Stomach (tissue), 4 donors: ENCODE measurements at regions not wholly inside any gene's neighbourhood (a gene's known extent, or its start where the extent isn't known, plus 50 kb on each side); places are given as distances from the start of the nearest gene placed in this dataset.
"Not testable (repeated sequence)": the region's sequence is repeated elsewhere in the genome, so short reads cannot be mapped to it uniquely, and the experiment has no call there.

Experiments used
- EP300 ChIP-seq: sonication (generic); formaldehyde crosslinking; IDR thresholded peaks from one replicate; pipeline ENCODE4 v1.6.1; 2017; ENCODE audit warnings: antibody characterized with exemption
- POLR2AphosphoS5 ChIP-seq, 3 donors: sonication (generic); formaldehyde crosslinking; IDR thresholded peaks; one replicate each; pipeline ENCODE4 v1.6.1; 2016; ENCODE audit warnings: antibody characterized with exemption in 3 of 3
- TF ChIP-seq, protein P1 (sequence below), 7 experiments: fragments of 450-650 bp in 4 of 7; fragments of 200-600 bp in 3 of 7; sonication (generic) in 3 of 7; IDR thresholded peaks; one replicate each; pipeline ENCODE4 v1.5.1; 2016 to 2019; ENCODE audit warnings: antibody characterized with exemption in 7 of 7, control low read depth in 2 of 7, mild to moderate bottlenecking in 1 of 7

- TF ChIP-seq, protein P1, sequence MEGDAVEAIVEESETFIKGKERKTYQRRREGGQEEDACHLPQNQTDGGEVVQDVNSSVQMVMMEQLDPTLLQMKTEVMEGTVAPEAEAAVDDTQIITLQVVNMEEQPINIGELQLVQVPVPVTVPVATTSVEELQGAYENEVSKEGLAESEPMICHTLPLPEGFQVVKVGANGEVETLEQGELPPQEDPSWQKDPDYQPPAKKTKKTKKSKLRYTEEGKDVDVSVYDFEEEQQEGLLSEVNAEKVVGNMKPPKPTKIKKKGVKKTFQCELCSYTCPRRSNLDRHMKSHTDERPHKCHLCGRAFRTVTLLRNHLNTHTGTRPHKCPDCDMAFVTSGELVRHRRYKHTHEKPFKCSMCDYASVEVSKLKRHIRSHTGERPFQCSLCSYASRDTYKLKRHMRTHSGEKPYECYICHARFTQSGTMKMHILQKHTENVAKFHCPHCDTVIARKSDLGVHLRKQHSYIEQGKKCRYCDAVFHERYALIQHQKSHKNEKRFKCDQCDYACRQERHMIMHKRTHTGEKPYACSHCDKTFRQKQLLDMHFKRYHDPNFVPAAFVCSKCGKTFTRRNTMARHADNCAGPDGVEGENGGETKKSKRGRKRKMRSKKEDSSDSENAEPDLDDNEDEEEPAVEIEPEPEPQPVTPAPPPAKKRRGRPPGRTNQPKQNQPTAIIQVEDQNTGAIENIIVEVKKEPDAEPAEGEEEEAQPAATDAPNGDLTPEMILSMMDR (IDR thresholded peaks at IDR 0.05): not testable (repeated sequence)
- TF ChIP-seq POLR2AphosphoS5 (IDR thresholded peaks at IDR 0.05); EP300: not testable (repeated sequence)
Measured at GRCh38 chr2:132307613-132308198, 108.9 kb upstream of the GPR39 start.
